OCI-LY1 (cell line): ENCODE measurements at regions not wholly inside any gene's neighbourhood (a gene's known extent, or its start where the extent isn't known, plus 50 kb on each side); places are given as distances from the start of the nearest gene placed in this dataset.
"Not testable (repeated sequence)": the region's sequence is repeated elsewhere in the genome, so short reads cannot be mapped to it uniquely, and the experiment has no call there.

Experiments
- H2AFZ ChIP-seq: fragments of 200-600 bp; sonication (generic), shearing (Covaris generic); 2 replicates; pipeline ENCODE4 v1.6.0; 2014; ENCODE audit warnings: antibody characterized with exemption, mild to moderate bottlenecking, low read length
- H3F3A ChIP-seq: fragments of 200-600 bp; sonication (generic), shearing (Covaris generic); 2 replicates; pipeline ENCODE4 v1.6.0; 2014; ENCODE audit warnings: mild to moderate bottlenecking, antibody characterized with exemption, low read length, moderate library complexity; ENCODE audit not compliant: insufficient read depth
- H3K27ac ChIP-seq: fragments of 200-600 bp; sonication (generic); 2 replicates; pipeline ENCODE4 v1.5.1; 2014; ENCODE audit warnings: low read length, mixed run types, mild to moderate bottlenecking, low read depth; ENCODE audit not compliant: poor library complexity, severe bottlenecking
- H3K27me3 ChIP-seq: fragments of 200-600 bp; sonication (generic); 2 replicates; pipeline ENCODE4 v1.6.0; 2014; ENCODE audit warnings: antibody characterized with exemption, mild to moderate bottlenecking, low read length, moderate library complexity; ENCODE audit not compliant: insufficient read depth
- H3K36me3 ChIP-seq: fragments of 200-600 bp; sonication (generic); 2 replicates; pipeline ENCODE4 v1.6.1; 2014; ENCODE audit warnings: mild to moderate bottlenecking, antibody characterized with exemption, low read length, moderate library complexity, mixed read lengths; ENCODE audit not compliant: insufficient read depth
- H3K4me1 ChIP-seq: fragments of 200-600 bp; sonication (generic); 2 replicates; pipeline ENCODE4 v1.5.1; 2014; ENCODE audit warnings: mild to moderate bottlenecking, low read length, moderate library complexity; ENCODE audit not compliant: insufficient read depth, severe bottlenecking
- H3K4me2 ChIP-seq: fragments of 200-600 bp; sonication (generic), shearing (Covaris generic); 2 replicates; pipeline ENCODE4 v1.6.1; 2014; ENCODE audit warnings: low read length
- H3K4me3 ChIP-seq: fragments of 200-600 bp; sonication (generic); 2 replicates; pipeline ENCODE4 v1.5.1; 2014; ENCODE audit warnings: low read length, low read depth, mild to moderate bottlenecking, mixed read lengths; ENCODE audit not compliant: poor library complexity, severe bottlenecking
- H3K79me2 ChIP-seq: fragments of 200-600 bp; shearing (Covaris generic); 2 replicates; pipeline ENCODE4 v1.6.1; 2016; ENCODE audit warnings: mixed run types, low read length, mixed read lengths; ENCODE audit not compliant: insufficient read depth
- H3K9ac ChIP-seq: fragments of 200-600 bp; sonication (generic), shearing (Covaris generic); 2 replicates; pipeline ENCODE4 v1.6.1; 2014; ENCODE audit warnings: mild to moderate bottlenecking, low read length, mixed read lengths
- H3K9me2 ChIP-seq: fragments of 200-600 bp; sonication (generic), shearing (Covaris generic); 2 replicates; pipeline ENCODE4 v1.6.1; 2014; ENCODE audit warnings: low read depth, mild to moderate bottlenecking, low read length, mixed read lengths
- H3K9me3 ChIP-seq: fragments of 200-600 bp; shearing (Covaris generic); 2 replicates; pipeline ENCODE4 v1.6.1; 2014; ENCODE audit warnings: low read length, mixed read lengths
- H4K20me1 ChIP-seq: fragments of 200-600 bp; sonication (generic), shearing (Covaris generic); 2 replicates; pipeline ENCODE4 v1.6.0; 2016; ENCODE audit warnings: mild to moderate bottlenecking, low read length; ENCODE audit not compliant: insufficient read depth

DNA sequence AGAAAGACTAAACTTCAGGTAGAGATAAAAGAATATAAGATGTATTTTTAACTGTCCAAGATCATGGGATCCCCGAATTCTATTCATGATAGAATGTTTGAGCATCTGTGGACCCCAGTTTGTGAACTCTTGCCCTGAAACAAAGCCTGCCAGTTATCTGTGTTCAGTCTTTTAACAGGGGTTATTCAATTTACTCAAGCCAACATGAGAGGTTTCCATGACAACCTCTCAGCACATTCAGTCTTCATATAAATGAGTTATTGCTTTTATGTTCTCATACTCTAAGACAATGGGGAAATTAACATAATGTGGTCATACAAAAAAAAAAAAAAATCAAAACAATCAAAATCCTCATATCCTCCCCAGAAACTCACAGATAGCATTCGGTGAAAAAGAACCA lies 130.1 kb downstream of the NPIPA5 start:
- H3F3A ChIP-seq, H3K36me3 ChIP-seq, H3K4me2 ChIP-seq, H3K27me3 ChIP-seq, H3K4me1 ChIP-seq, H4K20me1 ChIP-seq, H3K9me3 ChIP-seq, H3K9ac ChIP-seq, H2AFZ ChIP-seq, H3K79me2 ChIP-seq, H3K27ac ChIP-seq, H3K4me3 ChIP-seq, H3K9me2 ChIP-seq: not testable (repeated sequence)

DNA sequence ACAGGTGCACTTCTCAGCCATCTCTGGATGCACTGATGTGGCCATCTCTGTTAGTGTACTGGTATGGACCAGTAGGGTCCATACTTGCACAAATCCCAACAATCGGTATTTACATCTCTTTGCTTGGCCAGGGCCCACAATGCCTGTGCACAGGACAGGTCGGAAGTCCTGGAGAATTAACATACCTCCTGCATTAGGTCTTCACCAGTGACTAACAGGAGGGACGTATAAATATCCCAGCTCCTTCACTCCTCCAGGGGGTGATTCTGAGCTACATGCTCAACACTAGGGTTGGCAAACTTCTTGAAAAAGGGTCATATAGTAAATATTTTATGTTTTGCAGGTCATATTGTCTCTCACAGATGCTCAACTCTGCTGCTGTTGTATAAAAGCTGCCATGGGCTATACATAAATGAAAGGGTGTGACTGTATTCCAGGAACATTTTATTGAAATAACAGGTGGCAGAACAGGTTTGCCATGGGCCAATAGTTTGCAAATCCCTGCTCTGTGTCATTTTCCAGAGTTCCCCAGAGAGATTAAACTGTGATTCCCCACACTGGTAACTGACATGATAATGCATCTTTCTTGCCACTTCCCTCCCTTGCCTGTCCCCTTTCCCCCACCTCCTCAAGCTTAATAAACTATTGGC lies 141.3 kb downstream of the NPIPA5 start:
- H3K79me2 ChIP-seq, H3K36me3 ChIP-seq, H4K20me1 ChIP-seq, H3K4me1 ChIP-seq, H2AFZ ChIP-seq, H3K4me2 ChIP-seq, H3K9ac ChIP-seq, H3K27ac ChIP-seq, H3K9me2 ChIP-seq, H3K4me3 ChIP-seq, H3K27me3 ChIP-seq, H3K9me3 ChIP-seq, H3F3A ChIP-seq: not testable (repeated sequence)

DNA sequence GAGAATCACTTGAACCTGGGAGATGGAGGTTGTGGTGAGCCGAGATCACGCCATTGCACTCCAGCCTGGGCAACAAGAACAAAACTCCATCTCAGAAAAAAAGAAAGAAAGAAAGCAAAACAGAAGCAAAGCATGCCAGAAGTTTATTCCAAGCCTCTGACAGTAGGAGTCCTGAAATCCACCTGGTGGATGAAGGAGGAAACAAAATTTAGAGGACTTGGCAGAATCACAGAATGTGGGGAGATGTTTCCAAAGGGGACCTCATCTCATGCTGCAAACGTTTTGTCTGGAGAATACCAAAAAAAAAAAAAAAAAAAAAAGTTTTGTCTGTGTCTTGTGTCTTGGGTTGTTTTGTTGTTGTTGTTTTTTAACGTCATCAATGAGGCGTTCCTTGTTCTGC lies 141.1 kb upstream of the RRN3 start:
- H3F3A ChIP-seq, H3K27ac ChIP-seq, H3K36me3 ChIP-seq, H3K79me2 ChIP-seq, H3K4me1 ChIP-seq, H4K20me1 ChIP-seq, H3K9ac ChIP-seq, H3K27me3 ChIP-seq, H3K9me3 ChIP-seq, H3K9me2 ChIP-seq, H3K4me2 ChIP-seq, H3K4me3 ChIP-seq, H2AFZ ChIP-seq: not testable (repeated sequence)

DNA sequence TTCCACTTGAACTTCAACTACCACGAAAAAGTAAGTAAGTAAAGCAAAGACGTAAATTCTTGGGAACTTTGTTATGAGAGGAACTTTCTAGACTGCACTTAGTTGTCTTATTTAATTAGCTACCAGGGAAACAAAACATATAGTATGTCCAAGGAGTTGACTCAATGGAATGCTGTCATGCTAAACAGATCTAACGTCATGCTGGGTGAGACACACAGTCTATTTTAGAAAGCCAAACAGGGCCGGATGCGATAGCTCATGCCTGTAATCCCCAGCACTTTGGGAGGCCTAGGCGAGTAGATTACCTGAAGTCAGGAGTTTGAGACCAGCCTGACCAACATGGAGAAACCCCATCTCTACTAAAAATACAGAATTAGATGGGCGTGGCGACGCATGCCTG lies 140.6 kb upstream of the RRN3 start:
- H2AFZ ChIP-seq, H3K4me2 ChIP-seq, H3K36me3 ChIP-seq, H3K9me3 ChIP-seq, H3K27me3 ChIP-seq, H3K4me1 ChIP-seq, H3K79me2 ChIP-seq, H3K27ac ChIP-seq, H3K4me3 ChIP-seq, H3K9ac ChIP-seq, H3K9me2 ChIP-seq, H4K20me1 ChIP-seq, H3F3A ChIP-seq: not testable (repeated sequence)

DNA sequence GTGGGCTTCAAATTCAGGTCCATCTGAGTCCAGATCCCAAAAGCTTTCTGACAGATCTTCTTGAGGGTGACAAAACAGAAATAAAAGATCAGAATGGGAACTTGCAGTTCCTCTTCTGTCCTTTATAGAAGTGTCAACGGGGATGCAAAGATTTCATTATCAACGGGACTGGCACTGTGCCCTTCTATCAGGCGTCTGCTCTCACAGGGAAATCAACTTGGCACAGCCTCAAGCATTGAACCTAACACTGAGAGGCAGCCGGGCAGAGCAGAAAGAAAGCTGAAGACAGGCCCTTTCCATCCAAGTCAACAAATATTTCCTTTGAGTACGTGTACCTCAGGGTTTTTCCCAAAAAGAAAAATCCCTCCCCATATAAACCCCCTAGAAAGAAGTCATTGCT lies 136.4 kb upstream of the RRN3 start:
- H3K4me3 ChIP-seq, H3K9ac ChIP-seq, H4K20me1 ChIP-seq, H3K36me3 ChIP-seq, H2AFZ ChIP-seq, H3K27me3 ChIP-seq, H3K4me1 ChIP-seq, H3K9me3 ChIP-seq, H3K79me2 ChIP-seq, H3K27ac ChIP-seq, H3K4me2 ChIP-seq, H3F3A ChIP-seq, H3K9me2 ChIP-seq: not testable (repeated sequence)

DNA sequence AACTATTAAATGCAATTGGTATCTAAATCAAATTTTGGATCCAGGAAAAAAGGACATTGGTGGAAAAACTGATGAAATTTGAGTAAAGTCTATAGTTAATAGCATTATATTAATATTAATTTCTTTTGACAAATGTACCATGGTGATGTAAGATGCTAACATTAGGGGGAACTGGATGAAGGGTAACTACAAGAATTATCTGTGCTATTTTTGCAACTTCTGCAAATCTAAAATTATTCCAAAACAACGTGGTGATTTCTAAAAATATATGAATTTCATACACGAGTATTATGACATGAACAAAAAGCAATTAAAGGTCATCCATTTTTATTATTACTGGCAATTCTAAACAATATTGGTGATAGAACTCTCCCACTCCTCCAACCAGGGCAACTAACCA lies 135.6 kb upstream of the RRN3 start:
- H3K79me2 ChIP-seq, H3K36me3 ChIP-seq, H3K4me3 ChIP-seq, H3K9me2 ChIP-seq, H3K4me2 ChIP-seq, H3K9ac ChIP-seq, H4K20me1 ChIP-seq, H3K27ac ChIP-seq, H3F3A ChIP-seq, H3K27me3 ChIP-seq, H2AFZ ChIP-seq, H3K9me3 ChIP-seq, H3K4me1 ChIP-seq: not testable (repeated sequence)

DNA sequence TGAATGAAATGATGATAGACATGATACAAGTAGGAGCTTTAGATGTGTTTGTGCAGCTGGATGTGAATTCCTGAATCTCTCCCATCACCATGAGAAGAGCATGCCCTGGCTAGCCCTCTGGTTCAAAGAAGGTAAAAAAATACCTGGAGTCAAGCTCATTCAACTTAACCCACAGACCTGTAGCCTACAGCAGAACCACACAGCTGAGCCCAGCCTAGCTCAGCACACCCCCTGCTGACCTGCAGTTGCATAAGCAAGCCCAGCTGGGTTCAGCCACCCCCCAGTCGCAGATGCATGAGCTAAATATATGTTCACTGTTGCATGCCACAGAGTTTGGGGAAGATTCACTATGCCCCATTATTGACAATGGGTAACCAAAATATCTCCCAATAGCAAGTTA lies 130.6 kb upstream of the RRN3 start:
- H3K4me1 ChIP-seq, H3K79me2 ChIP-seq, H3K4me2 ChIP-seq, H3K36me3 ChIP-seq, H3K27ac ChIP-seq, H4K20me1 ChIP-seq, H3K4me3 ChIP-seq, H3K27me3 ChIP-seq, H3F3A ChIP-seq, H3K9me2 ChIP-seq, H3K9me3 ChIP-seq, H3K9ac ChIP-seq, H2AFZ ChIP-seq: not testable (repeated sequence)

DNA sequence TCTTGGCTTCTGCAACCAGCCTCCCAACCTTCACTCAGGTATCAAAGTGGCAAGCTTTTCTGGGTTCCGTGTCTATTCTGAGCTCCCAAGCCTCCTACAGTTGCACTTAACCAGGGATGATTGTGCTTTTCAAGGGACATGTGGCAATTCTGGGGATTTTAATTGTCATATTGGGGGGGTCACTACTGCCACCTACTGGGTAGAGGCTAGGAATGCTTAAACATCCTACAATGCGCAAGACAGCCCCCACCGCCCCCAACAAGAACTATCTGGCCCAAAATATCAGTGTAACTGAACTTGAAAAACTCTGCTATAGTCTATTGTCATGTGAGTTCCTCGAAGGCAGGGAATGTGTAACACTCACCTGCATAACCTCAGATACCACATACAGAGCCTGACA lies 129.3 kb upstream of the RRN3 start:
- not testable (repeated sequence) for H2AFZ ChIP-seq, H3K9me2 ChIP-seq, H3K4me3 ChIP-seq, H3K4me1 ChIP-seq, H3K4me2 ChIP-seq, H3K79me2 ChIP-seq, H3K9ac ChIP-seq, H3K9me3 ChIP-seq, H3F3A ChIP-seq, H3K27me3 ChIP-seq, H3K36me3 ChIP-seq, H4K20me1 ChIP-seq, H3K27ac ChIP-seq
